Stimulated activated memory B cell treated with anti-CD40 and anti-IgM and Interleukin-4, amounts not matched to agents 10 μg/mL and 1 μg/mL and 100 μg/mL, for 72 hours (primary cell): ENCODE measurements at regions not wholly inside any gene's neighbourhood (a gene's known extent, or its start where the extent isn't known, plus 50 kb on each side); places are given as distances from the start of the nearest gene placed in this dataset.
"Not testable (repeated sequence)": the region's sequence is repeated elsewhere in the genome, so short reads cannot be mapped to it uniquely, and the experiment has no call there.

Experiments used
- ATAC-seq: fragments of 150-1000 bp; cut with Tn5 transposase; 2 replicates; pipeline ENCODE4 v1.10.0; 2021
- H3K27ac Mint-ChIP-seq: one replicate; pipeline ENCODE4 v1.8.0; 2022; ENCODE audit warnings: mild to moderate bottlenecking, mixed read lengths
- H3K27me3 Mint-ChIP-seq: one replicate; pipeline ENCODE4 v1.8.0; 2022; ENCODE audit warnings: mixed read lengths
- H3K36me3 Mint-ChIP-seq: one replicate; pipeline ENCODE4 v1.8.0; 2022; ENCODE audit warnings: mixed read lengths
- H3K4me1 Mint-ChIP-seq: one replicate; pipeline ENCODE4 v1.8.0; 2022; ENCODE audit warnings: mixed read lengths
- H3K4me3 Mint-ChIP-seq: one replicate; pipeline ENCODE4 v1.8.0; 2022; ENCODE audit warnings: mild to moderate bottlenecking, moderate library complexity, mixed read lengths
- H3K9me3 Mint-ChIP-seq: one replicate; pipeline ENCODE4 v1.8.0; 2022; ENCODE audit warnings: mixed read lengths

GRCh38 chr4:107490116-107490515, 229.9 kb downstream of the PAPSS1 start:
- Mint-ChIP-seq H3K36me3 (no peaks in the 10 kb centered on the region), H3K4me3 (no peak overlapping the region), H3K27me3 (no peaks in the 10 kb centered on the region), H3K9me3 (peaks cover 4% of the 10 kb centered on the region), H3K27ac (no peak overlapping the region), H3K4me1 (no peaks in the 10 kb centered on the region)
- ATAC-seq = no peak

DNA sequence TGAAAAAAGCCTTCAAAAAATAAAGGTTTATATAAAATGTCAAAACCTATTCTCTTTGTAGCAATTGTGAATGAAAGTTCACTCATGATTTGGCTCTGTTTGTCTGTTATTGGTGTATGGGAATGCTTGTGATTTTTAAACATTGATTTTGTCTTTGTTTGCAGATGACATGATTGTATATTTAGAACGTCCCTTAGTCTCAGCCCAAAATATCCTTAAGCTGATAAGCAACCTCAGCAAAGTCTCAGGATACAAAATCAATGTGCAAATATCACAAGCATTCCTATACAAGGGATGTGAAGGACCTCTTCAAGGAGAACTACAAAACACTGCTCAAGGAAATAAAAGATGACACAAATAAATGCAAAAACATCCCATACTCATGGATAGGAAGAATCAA, 236.4 kb downstream of the PAPSS1 start:
- H3K36me3 Mint-ChIP-seq, H3K27ac Mint-ChIP-seq, ATAC-seq, H3K4me1 Mint-ChIP-seq, H3K4me3 Mint-ChIP-seq, H3K27me3 Mint-ChIP-seq: not testable (repeated sequence)
- H3K9me3 Mint-ChIP-seq = peaks cover 20% of the 10 kb centered on the region

GRCh38 chr4:107482546-107482945, 237.5 kb downstream of the PAPSS1 start:
- Mint-ChIP-seq H3K27ac (no peak overlapping the region), H3K4me3 (no peak overlapping the region), H3K9me3 (peaks cover 20% of the 10 kb centered on the region), H3K4me1 (no peaks in the 10 kb centered on the region), H3K36me3 (no peaks in the 10 kb centered on the region), H3K27me3 (no peaks in the 10 kb centered on the region)
- no peak for ATAC-seq

- H3K9me3 Mint-ChIP-seq = peaks cover 10% of the 10 kb centered on the region
- H3K27me3 Mint-ChIP-seq = no peaks in the 10 kb centered on the region
- no peak overlapping the region for H3K4me3 Mint-ChIP-seq
- no peaks in the 10 kb centered on the region for H3K36me3 Mint-ChIP-seq
- H3K4me1 Mint-ChIP-seq = no peaks in the 10 kb centered on the region
- no peak overlapping the region for H3K27ac Mint-ChIP-seq
- ATAC-seq = no peak
These were observed 241.6 kb downstream of the PAPSS1 start for GRCh38 chr4:107478327-107478980.

DNA sequence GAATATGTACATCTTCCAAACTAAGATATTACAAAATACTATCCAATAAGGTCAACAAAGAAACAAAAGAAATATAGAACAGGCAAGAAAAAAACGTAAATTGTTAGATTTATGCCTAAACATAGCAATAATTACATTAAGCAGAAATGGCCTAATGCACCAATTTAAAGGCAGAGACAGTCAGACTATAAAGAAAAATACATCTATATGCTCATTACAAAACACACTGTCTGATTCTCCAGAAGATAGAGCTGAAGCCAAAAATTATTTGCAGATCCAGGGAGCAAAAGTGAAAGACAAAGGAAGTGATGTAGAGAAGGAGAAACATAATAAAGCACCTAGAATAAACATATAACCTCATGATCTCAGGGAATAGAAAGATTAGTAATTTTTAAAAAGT, 246.9 kb downstream of the PAPSS1 start:
- no peak overlapping the region for H3K4me3 Mint-ChIP-seq
- no peak overlapping the region for H3K27ac Mint-ChIP-seq
- no peaks in the 10 kb centered on the region for H3K9me3 Mint-ChIP-seq
- no peak for ATAC-seq
- no peaks in the 10 kb centered on the region for H3K36me3 Mint-ChIP-seq
- H3K27me3 Mint-ChIP-seq = no peaks in the 10 kb centered on the region
- H3K4me1 Mint-ChIP-seq = no peaks in the 10 kb centered on the region

DNA sequence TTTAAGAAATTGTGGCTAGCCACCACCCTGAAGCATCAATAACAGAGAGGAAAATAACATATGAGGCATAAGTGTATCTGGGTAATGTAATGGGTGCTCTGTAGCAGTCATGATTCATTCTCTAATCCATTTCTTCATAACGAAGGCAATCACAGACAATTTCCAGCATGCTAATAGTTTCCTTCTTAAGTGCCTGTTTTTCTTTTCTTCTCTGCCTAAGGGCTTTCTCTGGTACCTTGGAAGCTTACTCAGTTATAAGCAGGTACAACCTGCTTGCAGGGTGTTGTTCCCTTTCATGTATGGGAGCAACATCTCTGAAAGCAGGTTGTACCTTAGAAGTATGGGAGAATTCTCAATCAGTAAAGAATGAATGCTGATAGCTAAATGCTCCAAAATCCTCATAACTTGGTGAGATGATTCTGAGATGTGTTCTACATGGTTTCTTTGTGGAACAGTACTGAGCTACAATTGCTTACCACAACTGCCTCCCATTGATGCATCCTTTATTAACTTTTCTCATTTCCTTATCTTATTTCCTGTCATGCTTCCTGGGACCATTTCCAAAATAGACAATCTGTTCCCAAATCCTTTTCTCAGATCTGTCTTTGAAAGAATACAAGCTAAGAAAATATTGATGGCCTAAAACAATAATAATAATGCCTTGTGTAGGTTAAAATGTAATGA, 247.6 kb downstream of the PAPSS1 start:
- Mint-ChIP-seq H3K4me3 (no peak overlapping the region), H3K36me3 (no peaks in the 10 kb centered on the region), H3K9me3 (no peaks in the 10 kb centered on the region), H3K4me1 (no peaks in the 10 kb centered on the region), H3K27me3 (no peaks in the 10 kb centered on the region), H3K27ac (no peak overlapping the region)
- ATAC-seq = no peak

DNA sequence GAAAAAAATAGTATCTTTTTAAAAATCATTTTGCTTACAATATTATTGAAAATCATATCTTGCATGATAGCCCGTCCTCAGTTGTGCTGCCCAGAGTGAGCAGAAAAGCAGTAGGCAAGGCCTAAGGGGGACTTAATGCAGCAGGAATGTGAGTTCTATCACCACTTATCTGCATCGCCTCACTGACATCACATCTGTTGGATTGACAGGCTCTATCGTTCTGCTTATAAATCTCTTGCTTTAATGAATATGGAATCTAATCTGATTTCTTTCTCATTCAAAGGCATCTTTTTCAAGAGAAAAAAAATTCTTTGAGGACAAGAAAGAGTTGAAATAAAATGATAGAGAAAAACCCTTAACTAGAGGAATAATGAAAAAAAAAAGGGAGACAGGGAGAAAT, 249.9 kb downstream of the PAPSS1 start:
- no peaks in the 10 kb centered on the region for H3K9me3 Mint-ChIP-seq
- no peaks in the 10 kb centered on the region for H3K36me3 Mint-ChIP-seq
- no peak for ATAC-seq
- H3K4me1 Mint-ChIP-seq = no peaks in the 10 kb centered on the region
- H3K27ac Mint-ChIP-seq = no peak overlapping the region
- H3K27me3 Mint-ChIP-seq = no peaks in the 10 kb centered on the region
- no peak overlapping the region for H3K4me3 Mint-ChIP-seq

DNA sequence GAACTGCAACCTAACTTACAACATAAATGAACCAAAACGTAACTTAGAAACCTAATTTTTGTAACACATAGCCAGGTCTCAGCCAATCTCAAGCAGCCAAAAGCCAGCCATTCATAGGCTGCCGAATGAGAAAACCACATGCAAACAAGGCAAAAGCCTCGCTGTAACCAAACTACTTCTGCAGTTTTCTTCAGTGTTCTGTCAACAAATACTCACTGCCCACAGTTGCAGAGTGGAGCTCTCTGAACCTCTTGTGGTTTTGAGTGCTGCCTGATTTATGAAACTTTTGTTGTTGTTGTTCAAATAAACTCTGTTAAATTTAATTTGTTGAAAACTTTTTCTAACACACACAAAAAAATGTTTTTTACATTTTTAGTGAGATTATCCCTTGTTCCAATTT, 251.2 kb downstream of the PAPSS1 start:
- H3K36me3 Mint-ChIP-seq = no peaks in the 10 kb centered on the region
- no peak overlapping the region for H3K27ac Mint-ChIP-seq
- H3K4me3 Mint-ChIP-seq = no peak overlapping the region
- no peaks in the 10 kb centered on the region for H3K4me1 Mint-ChIP-seq
- no peaks in the 10 kb centered on the region for H3K9me3 Mint-ChIP-seq
- H3K27me3 Mint-ChIP-seq = no peaks in the 10 kb centered on the region
- no peak for ATAC-seq

GRCh38 chr4:107468156-107468555, 251.9 kb downstream of the PAPSS1 start:
- Mint-ChIP-seq H3K9me3 (peaks cover 3% of the 10 kb centered on the region), H3K4me3 (no peak overlapping the region), H3K27me3 (no peaks in the 10 kb centered on the region), H3K4me1 (no peaks in the 10 kb centered on the region), H3K36me3 (no peaks in the 10 kb centered on the region), H3K27ac (no peak overlapping the region)
- no peak for ATAC-seq

- no peak overlapping the region for H3K27ac Mint-ChIP-seq
These were observed 252.6 kb downstream of the PAPSS1 start for GRCh38 chr4:107467461-107467860.

GRCh38 chr4:107458194-107458593, 261.8 kb downstream of the PAPSS1 start:
- Mint-ChIP-seq H3K27ac (no peak overlapping the region), H3K27me3 (peaks cover 17% of the 10 kb centered on the region), H3K36me3 (no peaks in the 10 kb centered on the region), H3K9me3 (no peaks in the 10 kb centered on the region), H3K4me1 (no peaks in the 10 kb centered on the region), H3K4me3 (no peak overlapping the region)
- no peak for ATAC-seq

More at GRCh38 chr4:107467461-107467860, 252.6 kb downstream of the PAPSS1 start:
- Mint-ChIP-seq H3K36me3 (no peaks in the 10 kb centered on the region), H3K4me1 (no peaks in the 10 kb centered on the region), H3K27me3 (no peaks in the 10 kb centered on the region), H3K9me3 (peaks cover 3% of the 10 kb centered on the region), H3K4me3 (no peak overlapping the region)
- ATAC-seq = no peak

DNA sequence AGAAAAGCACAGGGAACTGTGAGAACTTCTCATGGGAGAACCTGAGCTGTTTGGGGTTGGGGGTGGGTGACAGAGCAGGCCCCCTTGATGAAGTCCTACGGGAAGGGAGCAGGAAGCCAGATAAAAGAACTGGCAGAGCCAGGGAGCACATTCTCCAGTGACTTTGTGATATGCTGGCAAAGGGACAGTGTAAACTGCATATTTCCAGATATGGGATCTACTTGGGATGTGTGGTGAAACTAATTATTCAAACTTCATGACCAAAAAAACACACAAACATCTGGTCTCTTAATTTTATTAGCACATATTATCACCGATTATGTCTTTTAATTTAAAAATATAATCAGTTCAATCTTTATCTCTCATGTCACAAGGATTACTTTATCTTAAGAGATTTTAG, 266.0 kb downstream of the PAPSS1 start:
- Mint-ChIP-seq H3K27me3 (peaks cover 29% of the 10 kb centered on the region), H3K9me3 (no peaks in the 10 kb centered on the region), H3K36me3 (no peaks in the 10 kb centered on the region), H3K4me1 (no peaks in the 10 kb centered on the region), H3K4me3 (no peak overlapping the region), H3K27ac (no peak overlapping the region)
- no peak for ATAC-seq

GRCh38 chr4:107452717-107453630, 267.1 kb downstream of the PAPSS1 start:
- H3K4me3 Mint-ChIP-seq = no peak overlapping the region
- H3K27me3 Mint-ChIP-seq = peaks cover 28% of the 10 kb centered on the region
- no peak overlapping the region for H3K27ac Mint-ChIP-seq
- ATAC-seq = no peak
- no peaks in the 10 kb centered on the region for H3K4me1 Mint-ChIP-seq
- H3K9me3 Mint-ChIP-seq = no peaks in the 10 kb centered on the region
- no peaks in the 10 kb centered on the region for H3K36me3 Mint-ChIP-seq

GRCh38 chr4:107449611-107450369, 270.2 kb downstream of the PAPSS1 start:
- Mint-ChIP-seq H3K4me1 (no peaks in the 10 kb centered on the region), H3K27ac (no peak overlapping the region), H3K4me3 (no peak overlapping the region), H3K27me3 (peaks cover 12% of the 10 kb centered on the region), H3K36me3 (no peaks in the 10 kb centered on the region), H3K9me3 (peaks cover 13% of the 10 kb centered on the region)
- no peak for ATAC-seq

- Mint-ChIP-seq H3K4me3 (no peak overlapping the region), H3K36me3 (no peaks in the 10 kb centered on the region), H3K9me3 (peaks cover 13% of the 10 kb centered on the region), H3K27me3 (no peaks in the 10 kb centered on the region), H3K27ac (no peak overlapping the region), H3K4me1 (no peaks in the 10 kb centered on the region)
- ATAC-seq = no peak
These were observed 277.4 kb downstream of the PAPSS1 start for GRCh38 chr4:107442538-107443111.
